ENCODE measurements at regions not wholly inside any gene's neighbourhood (a gene's known extent, or its start where the extent isn't known, plus 50 kb on each side); places are given as distances from the start of the nearest gene placed in this dataset.
"Not testable (repeated sequence)": the region's sequence is repeated elsewhere in the genome, so short reads cannot be mapped to it uniquely, and the experiment has no call there.

DNA sequence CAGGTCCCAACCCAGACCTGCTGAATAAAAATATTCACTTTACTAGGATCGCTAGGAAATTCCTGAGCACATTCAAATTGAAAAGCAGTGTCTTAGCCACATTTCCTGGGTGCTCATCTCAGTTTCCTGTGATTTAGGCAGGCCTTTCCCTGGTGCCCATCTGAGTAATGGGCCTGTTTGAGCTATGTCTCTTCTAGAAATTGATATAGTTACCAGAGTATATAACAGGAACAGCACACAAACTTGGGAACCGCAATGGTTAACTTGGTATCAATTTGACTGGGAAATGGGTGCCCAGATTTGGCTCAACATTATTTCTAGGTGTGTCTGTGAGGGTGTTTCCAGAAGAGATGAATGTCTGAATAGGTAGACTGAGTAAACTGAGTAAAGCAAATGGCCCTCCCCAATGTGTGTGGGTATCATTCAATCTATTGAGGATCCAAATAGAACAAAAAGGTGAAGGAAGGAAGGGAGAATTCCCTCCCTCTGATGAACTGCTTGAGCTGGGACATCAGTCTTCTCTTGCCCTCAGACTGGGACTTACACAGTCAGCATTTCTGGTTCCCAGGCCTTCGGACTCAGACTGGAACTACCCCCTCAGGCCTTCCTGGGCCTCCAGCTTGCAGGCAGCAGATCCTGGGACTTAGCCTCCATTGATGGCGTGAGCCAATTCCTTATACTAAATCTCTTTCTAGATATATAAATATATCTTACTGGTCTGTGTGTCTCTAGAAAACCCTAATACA lies 99.1 kb downstream of the CCDC71L start:
- H3K27me3 ChIP-seq = no peaks in the 10 kb centered on the region
- DNase-seq = no peak
- H3K4me1 ChIP-seq = no peaks in the 10 kb centered on the region
- no peak overlapping the region for H3K4me3 ChIP-seq
- no peaks in the 10 kb centered on the region for H3K36me3 ChIP-seq
- WGBS, 2 donors = 87 to 93% methylated on average over 4 of the region's 4 CpGs
- H3K27ac ChIP-seq = no peak overlapping the region
- no peaks in the 10 kb centered on the region for H3K9me3 ChIP-seq
- TF ChIP-seq EP300 (IDR thresholded peaks at IDR 0.05) = no peak
- TF ChIP-seq POLR2A (IDR thresholded peaks at IDR 0.05) = no peak
- no peak for TF ChIP-seq POLR2AphosphoS5 (IDR thresholded peaks at IDR 0.05)
- TF ChIP-seq, protein P1, sequence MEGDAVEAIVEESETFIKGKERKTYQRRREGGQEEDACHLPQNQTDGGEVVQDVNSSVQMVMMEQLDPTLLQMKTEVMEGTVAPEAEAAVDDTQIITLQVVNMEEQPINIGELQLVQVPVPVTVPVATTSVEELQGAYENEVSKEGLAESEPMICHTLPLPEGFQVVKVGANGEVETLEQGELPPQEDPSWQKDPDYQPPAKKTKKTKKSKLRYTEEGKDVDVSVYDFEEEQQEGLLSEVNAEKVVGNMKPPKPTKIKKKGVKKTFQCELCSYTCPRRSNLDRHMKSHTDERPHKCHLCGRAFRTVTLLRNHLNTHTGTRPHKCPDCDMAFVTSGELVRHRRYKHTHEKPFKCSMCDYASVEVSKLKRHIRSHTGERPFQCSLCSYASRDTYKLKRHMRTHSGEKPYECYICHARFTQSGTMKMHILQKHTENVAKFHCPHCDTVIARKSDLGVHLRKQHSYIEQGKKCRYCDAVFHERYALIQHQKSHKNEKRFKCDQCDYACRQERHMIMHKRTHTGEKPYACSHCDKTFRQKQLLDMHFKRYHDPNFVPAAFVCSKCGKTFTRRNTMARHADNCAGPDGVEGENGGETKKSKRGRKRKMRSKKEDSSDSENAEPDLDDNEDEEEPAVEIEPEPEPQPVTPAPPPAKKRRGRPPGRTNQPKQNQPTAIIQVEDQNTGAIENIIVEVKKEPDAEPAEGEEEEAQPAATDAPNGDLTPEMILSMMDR (IDR thresholded peaks at IDR 0.05) = no peak
- intact Hi-C loops (cut with DNase I) = no loop called here

DNA sequence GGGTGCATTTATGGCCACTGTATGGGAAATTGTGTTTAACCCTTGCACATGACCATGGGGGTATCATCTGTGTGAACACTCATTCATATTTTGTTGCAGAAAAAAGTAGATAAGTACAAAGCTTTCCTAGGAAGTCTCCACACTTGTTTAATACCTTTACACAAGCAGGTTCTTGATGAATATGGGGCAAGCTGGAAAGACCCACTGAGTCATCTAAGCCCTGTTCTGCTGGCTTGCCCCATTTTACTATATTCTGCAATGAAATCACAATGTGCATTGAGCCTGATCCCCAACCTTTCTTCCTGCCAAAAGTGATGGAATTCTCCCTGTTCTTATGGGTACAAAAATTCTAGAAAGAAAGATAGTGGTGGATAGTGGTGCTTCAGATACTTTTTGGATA lies 99.8 kb downstream of the CCDC71L start:
- TF ChIP-seq, protein P1 (IDR thresholded peaks at IDR 0.05) = no peak
- intact Hi-C loops (cut with DNase I) = no loop called here
- H3K9me3 ChIP-seq = no peaks in the 10 kb centered on the region
- DNase-seq = no peak
- no peak overlapping the region for H3K27ac ChIP-seq
- no peaks in the 10 kb centered on the region for H3K4me1 ChIP-seq
- H3K36me3 ChIP-seq = no peaks in the 10 kb centered on the region
- no peak overlapping the region for H3K4me3 ChIP-seq
- H3K27me3 ChIP-seq = no peaks in the 10 kb centered on the region

DNA sequence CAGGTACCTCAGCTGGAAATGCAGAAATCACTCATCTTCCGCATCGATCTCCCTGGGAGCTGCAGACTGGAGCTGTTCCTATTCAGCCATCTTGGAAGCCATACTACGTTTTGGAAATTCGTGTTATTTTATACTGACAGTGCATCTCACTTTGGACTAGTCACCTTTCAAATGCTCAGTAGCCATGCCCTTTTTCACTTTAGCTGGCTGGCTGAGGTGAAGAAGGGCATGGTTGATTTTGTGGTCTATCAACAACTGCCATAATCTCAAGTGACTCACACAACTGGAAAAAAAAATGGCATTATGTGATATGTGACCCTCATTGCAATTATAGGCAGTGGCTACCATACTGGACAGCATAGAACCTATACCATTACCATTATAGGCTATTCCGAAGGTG lies 100.5 kb downstream of the CCDC71L start:
- WGBS, 2 donors = 95% methylated on average over 5 of the region's 5 CpGs
- no peak for TF ChIP-seq POLR2A (IDR thresholded peaks at IDR 0.05)
- TF ChIP-seq POLR2AphosphoS5 (IDR thresholded peaks at IDR 0.05) = no peak
- TF ChIP-seq EP300 (IDR thresholded peaks at IDR 0.05) = no peak
- TF ChIP-seq, protein P1 (IDR thresholded peaks at IDR 0.05) = no peak

DNA sequence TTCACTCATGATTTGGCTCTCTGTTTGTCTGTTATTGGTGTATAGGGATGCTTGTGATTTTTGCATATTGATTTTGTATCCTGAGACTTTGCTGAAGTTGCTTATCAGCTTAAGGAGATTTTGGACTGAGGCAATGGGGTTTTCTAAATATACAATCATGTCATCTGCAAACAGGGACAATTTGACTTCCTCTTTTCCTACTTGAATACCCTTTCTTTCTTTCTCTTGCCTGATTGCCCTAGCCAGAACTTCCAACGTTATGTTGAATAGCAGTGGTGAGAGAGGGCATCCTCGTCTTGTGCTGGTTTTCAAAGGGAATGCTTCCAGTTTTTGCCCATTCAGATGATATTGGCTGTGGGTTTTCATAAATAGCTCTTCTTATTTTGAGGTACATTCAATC lies 104.7 kb downstream of the CCDC71L start:
- H3K4me1 ChIP-seq; H3K9me3 ChIP-seq; H3K27ac ChIP-seq; H3K27me3 ChIP-seq; DNase-seq; intact Hi-C loops (cut with DNase I); H3K36me3 ChIP-seq; H3K4me3 ChIP-seq: not testable (repeated sequence)
- 63 to 76% methylated on average over 2 of the region's 2 CpGs for WGBS, 2 donors

More for the DNA sequence above, 100.5 kb downstream of the CCDC71L start:
- H3K27ac ChIP-seq = no peak overlapping the region
- no peak overlapping the region for H3K4me3 ChIP-seq
- H3K9me3 ChIP-seq = no peaks in the 10 kb centered on the region
- H3K27me3 ChIP-seq = no peaks in the 10 kb centered on the region
- H3K36me3 ChIP-seq = no peaks in the 10 kb centered on the region
- no peak for DNase-seq
- intact Hi-C loops (cut with DNase I) = no loop called here
- H3K4me1 ChIP-seq = no peaks in the 10 kb centered on the region

DNA sequence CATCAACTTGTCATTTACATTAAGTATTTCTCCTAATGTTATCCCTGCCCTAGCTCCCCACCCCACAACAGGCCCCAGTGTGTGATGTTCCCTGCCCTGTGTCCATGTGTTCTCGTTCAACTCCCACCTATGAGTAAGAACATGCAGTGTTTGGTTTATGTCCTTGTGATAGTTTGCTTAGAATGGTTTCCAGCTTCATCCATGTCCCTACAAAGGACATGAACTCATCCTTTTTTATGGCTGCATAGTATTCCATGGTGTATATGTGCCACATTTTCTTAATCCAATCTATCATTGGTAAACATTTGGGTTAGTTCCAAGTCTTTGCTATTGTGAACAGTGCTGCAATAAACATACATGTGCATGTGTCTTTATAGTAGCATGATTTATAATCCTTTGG lies 106.3 kb downstream of the CCDC71L start:
- H3K9me3 ChIP-seq; H3K27ac ChIP-seq; DNase-seq; H3K4me1 ChIP-seq; H3K4me3 ChIP-seq; H3K36me3 ChIP-seq; H3K27me3 ChIP-seq; intact Hi-C loops (cut with DNase I): not testable (repeated sequence)
- WGBS, 2 donors = 96 to 98% methylated on average over 1 of the region's 1 CpG

DNA sequence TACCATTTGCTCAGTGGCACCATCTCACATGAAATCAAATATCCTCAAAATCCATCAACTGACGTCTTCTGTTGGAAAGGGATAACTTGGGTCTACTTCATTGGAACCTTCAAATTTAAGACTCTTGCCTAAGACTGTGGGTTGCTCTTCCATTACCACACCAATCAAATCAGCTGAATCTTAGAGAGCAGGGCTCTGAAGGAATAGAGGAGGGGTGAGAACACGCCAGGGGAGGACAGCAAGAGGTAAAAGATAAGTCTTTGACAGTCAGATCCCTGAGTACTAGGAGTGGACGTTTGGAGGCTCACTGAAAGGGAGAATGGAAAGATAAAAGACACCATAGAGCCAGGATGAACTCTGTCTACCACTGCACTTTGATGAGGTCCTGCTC lies 107.5 kb downstream of the CCDC71L start:
- Histone ChIP-seq H3K9me3 (no peaks in the 10 kb centered on the region), H3K27me3 (no peaks in the 10 kb centered on the region), H3K27ac (no peak overlapping the region), H3K4me1 (no peaks in the 10 kb centered on the region), H3K4me3 (no peak overlapping the region), H3K36me3 (no peaks in the 10 kb centered on the region)
- TF ChIP-seq EP300 (IDR thresholded peaks at IDR 0.05) (no peak), POLR2AphosphoS5 (IDR thresholded peaks at IDR 0.05) (no peak), POLR2A (IDR thresholded peaks at IDR 0.05) (no peak)
- TF ChIP-seq, protein P1 (IDR thresholded peaks at IDR 0.05) = no peak
- intact Hi-C loops (cut with DNase I) = no loop called here
- WGBS, 2 donors = 77 to 85% methylated on average over 3 of the region's 3 CpGs
- DNase-seq = no peak

All from sigmoid colon (tissue), 6 donors.